ENCODE measurements at regions not wholly inside any gene's neighbourhood (a gene's known extent, or its start where the extent isn't known, plus 50 kb on each side); places are given as distances from the start of the nearest gene placed in this dataset.

- DNase-seq: no peak
Measured at GRCh38 chr15:38883987-38884386, 319.4 kb upstream of the RASGRP1 start.

- no peak for DNase-seq
Measured at GRCh38 chr15:38885001-38885400, 320.4 kb upstream of the RASGRP1 start.

- no peak for DNase-seq
Measured at GRCh38 chr15:38885471-38885952, 320.9 kb upstream of the RASGRP1 start.

- no peak for DNase-seq
Measured at GRCh38 chr15:38886315-38887163, 321.9 kb upstream of the RASGRP1 start.

GRCh38 chr15:38888701-38889221 is 324.1 kb upstream of the RASGRP1 start:
- no peak for DNase-seq

GRCh38 chr15:38890194-38890593 is 325.6 kb upstream of the RASGRP1 start:
- DNase-seq: no peak

GRCh38 chr15:38893925-38894242 is 329.3 kb upstream of the RASGRP1 start:
- no peak for DNase-seq

GRCh38 chr15:38894243-38894948 is 329.8 kb upstream of the RASGRP1 start:
- DNase-seq: no peak

GRCh38 chr15:38895326-38896255 is 331.0 kb upstream of the RASGRP1 start:
- no peak for DNase-seq

- DNase-seq: no peak
Measured at GRCh38 chr15:38896647-38897046, 332.0 kb upstream of the RASGRP1 start.

- DNase-seq: no peak
Measured at GRCh38 chr15:38897551-38897950, 332.9 kb upstream of the RASGRP1 start.

GRCh38 chr15:38898236-38898635 is 333.6 kb upstream of the RASGRP1 start:
- DNase-seq: no peak

- no peak for DNase-seq
Measured at GRCh38 chr15:38899300-38899699, 334.7 kb upstream of the RASGRP1 start.

GRCh38 chr15:38904298-38904697 is 339.7 kb upstream of the RASGRP1 start:
- DNase-seq: no peak

GRCh38 chr15:38905632-38906031 is 341.0 kb upstream of the RASGRP1 start:
- no peak for DNase-seq

- DNase-seq: no peak
Measured at GRCh38 chr15:38920966-38921365, 356.4 kb upstream of the RASGRP1 start.

- DNase-seq: no peak
Measured at GRCh38 chr15:38921471-38921870, 356.9 kb upstream of the RASGRP1 start.

GRCh38 chr15:38928431-38928830 is 363.8 kb upstream of the RASGRP1 start:
- DNase-seq: no peak

GRCh38 chr15:38930851-38931572 is 366.4 kb upstream of the RASGRP1 start:
- no peak for DNase-seq

GRCh38 chr15:38941399-38941953 is 376.9 kb upstream of the RASGRP1 start:
- no peak for DNase-seq
